GM12878 (cell line): ENCODE measurements at regions not wholly inside any gene's neighbourhood (a gene's known extent, or its start where the extent isn't known, plus 50 kb on each side); places are given as distances from the start of the nearest gene placed in this dataset.

Experiments
- ATAC-seq: fragments of 200-7000 bp; cut with Tn5 transposase; 3 replicates; pipeline ENCODE4 v1.9.1; 2020; ENCODE audit warnings: mild to moderate bottlenecking, moderate library complexity
- BruUV-seq: library from RNA; stranded (reverse); fragments of 400-500 nt; replicated peaks from 2 replicates; lab custom pipeline; 2021; lab: Mats Ljungman, UMichigan
- CTCF ChIA-PET: fragments of 300-600 bp; sonication (Branson Sonifier 250); formaldehyde crosslinking; extraction: SDS; loops from one replicate; lab custom pipeline; 2021; ENCODE audit warnings: inconsistent platforms; lab: Yijun Ruan, JAX
- POLR2A ChIA-PET: fragments of 350-600 bp; formaldehyde crosslinking; extraction: SDS; loops from one replicate; lab custom pipeline; 2021; ENCODE audit warnings: inconsistent platforms; lab: Charles Lee
- RAD21 ChIA-PET: fragments of 300-600 bp; sonication (Branson Sonifier 250); formaldehyde crosslinking; loops from one replicate; lab custom pipeline; 2023; ENCODE audit warnings: antibody characterized with exemption; ENCODE audit not compliant: unreplicated experiment; lab: Charles Lee
- SMC1A ChIA-PET: fragments of 300-600 bp; sonication (Branson Sonifier 250); formaldehyde crosslinking; loops from one replicate; lab custom pipeline; 2023; ENCODE audit not compliant: unreplicated experiment, uncharacterized antibody; lab: Charles Lee
- DNase-seq: peaks from one replicate; pipeline ENCODE4 v3.0.0-alpha.2; 2011; ENCODE audit warnings: low read depth, low spot score
- FAIRE-seq: peaks from 3 replicates; lab custom pipeline; 2011; peaks lifted over from hg19 to GRCh38; lab: Jason Lieb, UNC
- H2AFZ ChIP-seq: 2 replicates; pipeline ENCODE4 v1.6.0; 2011; ENCODE audit warnings: low read depth, low read length, control low read depth; ENCODE audit not compliant: control insufficient read depth
- H3K27ac ChIP-seq: 2 replicates; pipeline ENCODE4 v1.5.1; 2011; ENCODE audit warnings: control low read depth; ENCODE audit not compliant: control insufficient read depth, insufficient read depth
- H3K27me3 ChIP-seq, 2 experiments: replicated peaks in 1 of 2; 2 replicates each; pipeline versions ENCODE4 v1.6.0 to v1.6.1; 2011; ENCODE audit warnings: low read length in 1 of 2; ENCODE audit not compliant: control insufficient read depth in 2 of 2, insufficient read depth in 2 of 2
- H3K36me3 ChIP-seq, 2 experiments: 2 replicates each; pipeline ENCODE4 v1.5.1; 2011; ENCODE audit warnings: low read length in 1 of 2; ENCODE audit not compliant: control insufficient read depth in 2 of 2, insufficient read depth in 2 of 2
- H3K4me1 ChIP-seq: 2 replicates; pipeline ENCODE4 v1.6.1; 2011; ENCODE audit warnings: mild to moderate bottlenecking, low read length, moderate library complexity, mixed read lengths; ENCODE audit not compliant: control insufficient read depth, insufficient read depth
- H3K4me2 ChIP-seq: 2 replicates; pipeline ENCODE4 v1.6.0; 2011; ENCODE audit warnings: control low read depth; ENCODE audit not compliant: control insufficient read depth, insufficient read depth
- H3K4me3 ChIP-seq: fragments of 200-600 bp; sonication (generic); 2 replicates; pipeline ENCODE4 v1.5.1; 2016
- H3K79me2 ChIP-seq: 2 replicates; pipeline ENCODE4 v1.6.0; 2011; ENCODE audit warnings: low read length; ENCODE audit not compliant: control insufficient read depth, insufficient read depth
- H3K9ac ChIP-seq: 2 replicates; pipeline ENCODE4 v1.8.0; 2011; ENCODE audit warnings: low read length, control low read depth, mixed read lengths; ENCODE audit not compliant: control insufficient read depth, insufficient read depth
- H3K9me3 ChIP-seq: replicated peaks from 3 replicates; pipeline ENCODE4 v1.5.1; 2011; ENCODE audit warnings: mild to moderate bottlenecking, low read length; ENCODE audit not compliant: control insufficient read depth, insufficient read depth
- H4K20me1 ChIP-seq: 2 replicates; pipeline ENCODE4 v1.6.0; 2011; ENCODE audit not compliant: control insufficient read depth, insufficient read depth
- BHLHE40 ChIP-seq, 2 experiments: fragments of 450-650 bp in 1 of 2; IDR thresholded peaks; 2 replicates each; pipeline ENCODE4 v1.6.1; 2011 to 2017; ENCODE audit warnings: low read depth in 2 of 2, borderline replicate concordance in 1 of 2, improper control_type of control experiment in 1 of 2, low read length in 1 of 2, mild to moderate bottlenecking in 1 of 2
- BMI1 ChIP-seq: fragments of 450-650 bp; IDR thresholded peaks from 2 replicates; pipeline ENCODE4 v1.6.1; 2016; ENCODE audit warnings: mild to moderate bottlenecking, moderate library complexity, borderline replicate concordance
- HDAC6 ChIP-seq: fragments of 200-600 bp; sonication (generic); IDR thresholded peaks from one replicate; pipeline ENCODE4 v1.8.0; 2017; ENCODE audit warnings: antibody characterized with exemption; ENCODE audit not compliant: unreplicated experiment
- JUND ChIP-seq: IDR thresholded peaks from 2 replicates; pipeline ENCODE4 v1.6.1; 2012; ENCODE audit warnings: low read depth, mild to moderate bottlenecking, low read length, improper control_type of control experiment, moderate library complexity
- SMC3 ChIP-seq: IDR thresholded peaks from 2 replicates; pipeline ENCODE4 v1.6.1; 2011; ENCODE audit warnings: low read length, improper control_type of control experiment, borderline replicate concordance
- WGBS: methylation state at CpG from one replicate; pipeline ENCODE4 v1.1.6; 2016; ENCODE audit warnings: low lambda C conversion rate; ENCODE audit not compliant: insufficient replicate concordance, insufficient coverage; ENCODE audit errors: missing lambda C conversion rate; 5-methylcytosine and 5-hydroxymethylcytosine counted together
- in situ Hi-C: fragments of 300-500 bp; cut with MboI; formaldehyde crosslinking; loops from 9 replicates; pipeline ENCODE4 v1.14.3; 2018; ENCODE audit warnings: mixed read lengths
- intact Hi-C: fragments of 100-400 bp; cut with micrococcal nuclease; formaldehyde crosslinking; loops from one replicate; pipeline ENCODE4 v1.14.2; 2022; ENCODE audit not compliant: unreplicated experiment
- TF ChIP-seq, protein P1 (sequence below): fragments of 450-650 bp; IDR thresholded peaks from 2 replicates; pipeline ENCODE4 v1.6.1; 2017; ENCODE audit warnings: borderline replicate concordance
- TF ChIP-seq, protein P2 (sequence below): IDR thresholded peaks from 2 replicates; pipeline ENCODE4 v1.6.1; 2012; ENCODE audit warnings: low read depth, low read length, improper control_type of control experiment
- TF ChIP-seq, protein P3 (sequence below): IDR thresholded peaks from 2 replicates; pipeline ENCODE4 v1.6.1; 2012; ENCODE audit warnings: mild to moderate bottlenecking, low read depth, low read length

DNA sequence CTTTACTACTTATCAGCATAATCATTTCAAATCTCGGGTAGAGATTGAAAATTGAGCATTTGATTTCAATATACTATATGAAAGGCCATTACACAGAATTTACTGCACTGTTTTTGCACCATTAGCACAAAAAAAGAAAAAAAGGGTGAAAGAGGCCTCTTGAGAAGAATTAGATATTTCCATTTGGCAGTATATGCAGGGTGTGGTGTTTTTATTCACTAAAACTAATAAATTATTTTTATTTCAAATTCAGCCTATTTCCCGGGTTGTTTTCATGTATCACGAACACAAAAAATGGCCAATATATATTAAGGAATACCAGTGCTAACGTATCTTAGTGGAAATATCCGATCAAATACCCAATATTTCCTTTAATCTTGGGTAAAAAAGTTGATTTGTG, 110.5 kb upstream of the TBL1XR1 start:
- Histone ChIP-seq H3K27ac (no peak overlapping the region), H4K20me1 (no peaks in the 10 kb centered on the region), H3K4me2 (no peak overlapping the region), H3K27me3 (no peaks in the 10 kb centered on the region), H3K4me3 (no peak overlapping the region), H3K9ac (no peak overlapping the region), H3K36me3 (no peaks in the 10 kb centered on the region), H3K9me3 (peaks cover 3% of the 10 kb centered on the region; the same call in 2 of the 3 replicates), H3K4me1 (no peaks in the 10 kb centered on the region), H3K79me2 (no peaks in the 10 kb centered on the region), H2AFZ (no peak overlapping the region)
- 63% methylated on average over 5 of the region's 5 CpGs for WGBS
- FAIRE-seq, result no peak
- ChIA-PET RAD21 (no interaction called here), POLR2A (no interaction called here), SMC1A (no interaction called here), CTCF (no interaction called here)
- BruUV-seq, result no TSS peak
- in situ Hi-C loops, result no loop called here
- no peak for DNase-seq
- intact Hi-C loops, result no loop called here
- TF ChIP-seq, protein P1, sequence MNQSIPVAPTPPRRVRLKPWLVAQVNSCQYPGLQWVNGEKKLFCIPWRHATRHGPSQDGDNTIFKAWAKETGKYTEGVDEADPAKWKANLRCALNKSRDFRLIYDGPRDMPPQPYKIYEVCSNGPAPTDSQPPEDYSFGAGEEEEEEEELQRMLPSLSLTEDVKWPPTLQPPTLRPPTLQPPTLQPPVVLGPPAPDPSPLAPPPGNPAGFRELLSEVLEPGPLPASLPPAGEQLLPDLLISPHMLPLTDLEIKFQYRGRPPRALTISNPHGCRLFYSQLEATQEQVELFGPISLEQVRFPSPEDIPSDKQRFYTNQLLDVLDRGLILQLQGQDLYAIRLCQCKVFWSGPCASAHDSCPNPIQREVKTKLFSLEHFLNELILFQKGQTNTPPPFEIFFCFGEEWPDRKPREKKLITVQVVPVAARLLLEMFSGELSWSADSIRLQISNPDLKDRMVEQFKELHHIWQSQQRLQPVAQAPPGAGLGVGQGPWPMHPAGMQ, result no peak
- TF ChIP-seq SMC3 (no peak), HDAC6 (no peak), JUND (no peak), BMI1 (no peak), BHLHE40 (IDR thresholded peaks at IDR 0.05; ENCODE audit: borderline replicate concordance in 1 of 2, low read depth in 2 of 2, low read length in 1 of 2) (no peak)
- TF ChIP-seq, protein P2, sequence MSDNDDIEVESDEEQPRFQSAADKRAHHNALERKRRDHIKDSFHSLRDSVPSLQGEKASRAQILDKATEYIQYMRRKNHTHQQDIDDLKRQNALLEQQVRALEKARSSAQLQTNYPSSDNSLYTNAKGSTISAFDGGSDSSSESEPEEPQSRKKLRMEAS, result no peak
- TF ChIP-seq, protein P3, sequence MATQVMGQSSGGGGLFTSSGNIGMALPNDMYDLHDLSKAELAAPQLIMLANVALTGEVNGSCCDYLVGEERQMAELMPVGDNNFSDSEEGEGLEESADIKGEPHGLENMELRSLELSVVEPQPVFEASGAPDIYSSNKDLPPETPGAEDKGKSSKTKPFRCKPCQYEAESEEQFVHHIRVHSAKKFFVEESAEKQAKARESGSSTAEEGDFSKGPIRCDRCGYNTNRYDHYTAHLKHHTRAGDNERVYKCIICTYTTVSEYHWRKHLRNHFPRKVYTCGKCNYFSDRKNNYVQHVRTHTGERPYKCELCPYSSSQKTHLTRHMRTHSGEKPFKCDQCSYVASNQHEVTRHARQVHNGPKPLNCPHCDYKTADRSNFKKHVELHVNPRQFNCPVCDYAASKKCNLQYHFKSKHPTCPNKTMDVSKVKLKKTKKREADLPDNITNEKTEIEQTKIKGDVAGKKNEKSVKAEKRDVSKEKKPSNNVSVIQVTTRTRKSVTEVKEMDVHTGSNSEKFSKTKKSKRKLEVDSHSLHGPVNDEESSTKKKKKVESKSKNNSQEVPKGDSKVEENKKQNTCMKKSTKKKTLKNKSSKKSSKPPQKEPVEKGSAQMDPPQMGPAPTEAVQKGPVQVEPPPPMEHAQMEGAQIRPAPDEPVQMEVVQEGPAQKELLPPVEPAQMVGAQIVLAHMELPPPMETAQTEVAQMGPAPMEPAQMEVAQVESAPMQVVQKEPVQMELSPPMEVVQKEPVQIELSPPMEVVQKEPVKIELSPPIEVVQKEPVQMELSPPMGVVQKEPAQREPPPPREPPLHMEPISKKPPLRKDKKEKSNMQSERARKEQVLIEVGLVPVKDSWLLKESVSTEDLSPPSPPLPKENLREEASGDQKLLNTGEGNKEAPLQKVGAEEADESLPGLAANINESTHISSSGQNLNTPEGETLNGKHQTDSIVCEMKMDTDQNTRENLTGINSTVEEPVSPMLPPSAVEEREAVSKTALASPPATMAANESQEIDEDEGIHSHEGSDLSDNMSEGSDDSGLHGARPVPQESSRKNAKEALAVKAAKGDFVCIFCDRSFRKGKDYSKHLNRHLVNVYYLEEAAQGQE, result no peak
- no peak for ATAC-seq
